Adrenal gland (tissue), 9 donors: ENCODE measurements at regions not wholly inside any gene's neighbourhood (a gene's known extent, or its start where the extent isn't known, plus 50 kb on each side); places are given as distances from the start of the nearest gene placed in this dataset.

ENCODE experiments used
- DNase-seq, 7 donors: peaks; one replicate each; pipeline ENCODE4 v3.0.0-alpha.2; 2019 to 2020
- H3K27ac ChIP-seq, 5 donors: fragments of 200-600 bp; sonication (generic) in 4 of 5; 1 replicate in 3 of 5; 2 replicates in 2 of 5; pipeline versions ENCODE4 v1.5.1 to v1.8.0; 2016 to 2020; ENCODE audit warnings: mild to moderate bottlenecking in 1 of 5
- H3K27me3 ChIP-seq: fragments of 200-600 bp; 2 replicates; pipeline ENCODE4 v1.8.0; 2021
- H3K36me3 ChIP-seq, 2 donors: fragments of 200-600 bp; replicated peaks in 1 of 2; 1 replicate in 1 of 2; 2 replicates in 1 of 2; pipeline versions ENCODE4 v1.5.1 to v1.8.0; 2018 to 2022
- H3K4me1 ChIP-seq, 2 donors: fragments of 200-600 bp; replicated peaks in 1 of 2; 1 replicate in 1 of 2; 2 replicates in 1 of 2; pipeline versions ENCODE4 v1.5.1 to v1.8.0; 2018 to 2021
- H3K4me3 ChIP-seq, 4 donors: fragments of 200-600 bp; sonication (generic) in 3 of 4; one replicate each; pipeline ENCODE4 v1.5.1; 2016 to 2018
- H3K9me3 ChIP-seq, 3 donors: fragments of 200-600 bp; sonication (generic) in 1 of 3; replicated peaks in 1 of 3; 1 replicate in 2 of 3; 2 replicates in 1 of 3; pipeline versions ENCODE4 v1.5.1 to v1.8.0; 2016 to 2021
- CTCF ChIP-seq, 6 experiments: fragments of 450-650 bp in 4 of 6; fragments of 200-600 bp in 2 of 6; sonication (generic) in 1 of 6; IDR thresholded peaks; 1 replicate in 5 of 6; 2 replicates in 1 of 6; pipeline versions ENCODE4 v1.5.1 to v1.8.0; 2016 to 2021; ENCODE audit warnings: antibody characterized with exemption in 6 of 6, mild to moderate bottlenecking in 2 of 6, moderate library complexity in 1 of 6
- POLR2A ChIP-seq, 2 donors: fragments of 450-650 bp; IDR thresholded peaks; one replicate each; pipeline ENCODE4 v1.6.1; 2017; ENCODE audit warnings: antibody characterized with exemption in 2 of 2, mild to moderate bottlenecking in 2 of 2, moderate library complexity in 1 of 2
- WGBS, 4 donors: extraction: QIAGEN DNeasy Blood & Tissue Kit in 2 of 4; methylation state at CpG; one replicate each; pipeline versions ENCODE4 v1.1.5 to v1.1.7; 2013 to 2017; 5-methylcytosine and 5-hydroxymethylcytosine counted together
- intact Hi-C, 2 donors: fragments of 100-400 bp; cut with DNase I; formaldehyde crosslinking; loops; one replicate each; pipeline versions ENCODE4 v1.14.1 to v1.15.0; 2022 to 2023
- donor health status: healthy with polysubstance abuse.
- donor health status: Bipolar disorder and iron deficiency.
- donor health status: DM: yes; HTN: yes; CAD: no.
- donor health status: DM: no; HTN: no; CAD: no.
- donor health status: DM: no; HTN: no; CAD: no.

DNA sequence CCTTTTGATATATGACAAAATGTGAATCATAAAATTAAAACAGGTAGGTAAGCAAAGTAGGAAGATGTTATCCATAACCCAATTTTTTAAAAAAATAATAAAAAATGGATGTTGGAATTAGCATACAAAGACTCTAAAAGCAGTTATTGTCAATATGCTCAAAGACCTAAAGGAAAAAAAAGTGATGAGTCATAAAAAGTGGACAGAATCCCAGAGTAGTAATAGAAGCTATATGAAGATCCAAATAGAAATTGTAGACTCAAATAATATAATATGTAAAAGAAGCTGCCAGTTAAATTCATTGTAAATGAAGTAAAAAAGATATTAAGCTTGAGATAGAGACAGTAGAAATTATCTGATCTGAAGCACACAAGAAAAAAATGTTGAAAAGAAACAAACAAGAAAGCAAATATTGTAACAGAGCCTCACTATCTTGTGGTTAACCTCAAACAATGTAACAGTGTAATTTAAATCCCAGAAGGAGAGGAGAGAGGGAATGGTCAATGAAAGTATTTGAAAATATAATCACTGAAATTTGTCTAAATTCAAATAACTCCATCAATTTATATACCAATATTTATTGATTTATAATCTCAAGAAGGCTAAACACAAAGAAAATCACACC, 773.4 kb upstream of the RAG2 start:
- intact Hi-C loops = no loop called here
- H3K4me1 ChIP-seq = no peaks in the 10 kb centered on the region
- no peak for DNase-seq
- H3K9me3 ChIP-seq = no peaks in the 10 kb centered on the region
- H3K4me3 ChIP-seq = no peak overlapping the region
- no peaks in the 10 kb centered on the region for H3K27me3 ChIP-seq
- no peak for TF ChIP-seq CTCF (IDR thresholded peaks at IDR 0.05)
- no peak for TF ChIP-seq POLR2A (IDR thresholded peaks at IDR 0.05)
- H3K36me3 ChIP-seq = no peaks in the 10 kb centered on the region
- no peak overlapping the region for H3K27ac ChIP-seq

DNA sequence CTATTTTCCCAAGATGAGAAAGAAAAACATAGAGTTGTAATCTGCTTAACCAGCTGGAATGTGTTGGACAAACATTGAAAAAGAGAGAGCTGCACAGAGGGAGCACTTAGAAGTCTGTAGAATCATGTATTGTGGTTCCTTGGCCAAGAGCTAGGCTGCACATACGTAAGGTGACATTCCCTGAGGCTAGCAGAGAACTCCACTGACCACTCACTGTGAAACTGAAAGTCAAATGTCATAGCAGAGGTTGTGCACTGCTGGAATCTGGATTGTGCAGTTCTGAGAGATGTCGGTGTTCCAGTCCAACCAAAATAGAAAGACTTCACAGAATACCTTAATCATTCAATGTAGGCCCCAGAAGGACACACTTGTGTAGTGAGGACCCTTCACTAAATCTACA, 772.8 kb upstream of the RAG2 start:
- WGBS, 4 donors = 50 to 80% (median 74%) methylated on average over 1 to 2 of the region's 2 CpGs

GRCh38 chr11:37364246-37364839, 766.3 kb upstream of the RAG2 start:
- WGBS, 4 donors = 83 to 90% (median 84%) methylated on average over 1 to 5 of the region's 5 CpGs
- H3K27me3 ChIP-seq = no peaks in the 10 kb centered on the region
- H3K4me1 ChIP-seq = no peaks in the 10 kb centered on the region
- TF ChIP-seq CTCF (IDR thresholded peaks at IDR 0.05) (no peak), POLR2A (IDR thresholded peaks at IDR 0.05) (no peak)
- intact Hi-C loops = no loop called here
- no peaks in the 10 kb centered on the region for H3K36me3 ChIP-seq
- DNase-seq = no peak
- H3K9me3 ChIP-seq = no peaks in the 10 kb centered on the region
- no peak overlapping the region for H3K4me3 ChIP-seq
- H3K27ac ChIP-seq = no peak overlapping the region

More for the DNA sequence above, 772.8 kb upstream of the RAG2 start:
- TF ChIP-seq POLR2A (IDR thresholded peaks at IDR 0.05) (no peak), CTCF (IDR thresholded peaks at IDR 0.05) (no peak)
- intact Hi-C loops = no loop called here
- Histone ChIP-seq H3K4me1 (no peaks in the 10 kb centered on the region), H3K27ac (no peak overlapping the region), H3K9me3 (no peaks in the 10 kb centered on the region), H3K4me3 (no peak overlapping the region), H3K36me3 (no peaks in the 10 kb centered on the region), H3K27me3 (no peaks in the 10 kb centered on the region)
- no peak for DNase-seq

GRCh38 chr11:37353192-37353591, 755.2 kb upstream of the RAG2 start:
- H3K36me3 ChIP-seq = no peaks in the 10 kb centered on the region
- H3K9me3 ChIP-seq = no peaks in the 10 kb centered on the region
- no peak for DNase-seq
- no peaks in the 10 kb centered on the region for H3K4me1 ChIP-seq
- TF ChIP-seq CTCF (IDR thresholded peaks at IDR 0.05) (no peak), POLR2A (IDR thresholded peaks at IDR 0.05) (no peak)
- no peak overlapping the region for H3K27ac ChIP-seq
- H3K27me3 ChIP-seq = no peaks in the 10 kb centered on the region
- intact Hi-C loops = no loop called here
- H3K4me3 ChIP-seq = no peak overlapping the region
- 69 to 76% (median 73%) methylated on average over 2 of the region's 2 CpGs for WGBS, 4 donors
